Left lung (tissue), 4 donors: ENCODE measurements at regions not wholly inside any gene's neighbourhood (a gene's known extent, or its start where the extent isn't known, plus 50 kb on each side); places are given as distances from the start of the nearest gene placed in this dataset.

ENCODE experiments used
- ATAC-seq: fragments of 200-7000 bp; cut with Tn5 transposase; one replicate; pipeline ENCODE4 v1.9.1; 2020; ENCODE audit warnings: moderate library complexity
- DNase-seq, 4 donors: peaks; one replicate each; pipeline ENCODE4 v3.0.0-alpha.2; 2013 to 2020
- H3K27ac ChIP-seq, 2 donors: fragments of 200-600 bp; sonication (generic) in 1 of 2; one replicate each; pipeline versions ENCODE4 v1.5.0 to v1.8.0; 2020 to 2021
- H3K27me3 ChIP-seq, 2 donors: fragments of 200-600 bp; sonication (generic) in 1 of 2; one replicate each; pipeline versions ENCODE4 v1.5.0 to v1.8.0; 2020 to 2021
- H3K36me3 ChIP-seq, 2 donors: fragments of 200-600 bp; sonication (generic) in 1 of 2; one replicate each; pipeline versions ENCODE4 v1.5.0 to v1.8.0; 2020 to 2021
- H3K4me1 ChIP-seq, 2 donors: fragments of 200-600 bp; one replicate each; pipeline ENCODE4 v1.8.0; 2021
- H3K4me3 ChIP-seq, 2 donors: fragments of 200-600 bp; sonication (generic) in 1 of 2; one replicate each; pipeline versions ENCODE4 v1.5.0 to v1.8.0; 2020 to 2021; ENCODE audit warnings: mild to moderate bottlenecking in 1 of 2
- H3K9me3 ChIP-seq, 2 donors: fragments of 200-600 bp; sonication (generic) in 1 of 2; one replicate each; pipeline versions ENCODE4 v1.5.0 to v1.8.0; 2020 to 2021
- intact Hi-C, 2 donors: fragments of 100-400 bp; cut with DNase I; formaldehyde crosslinking; loops; one replicate each; pipeline versions ENCODE4 v1.11.2 to v1.14.2; 2022
- TF ChIP-seq, protein P1 (sequence below), 2 donors: fragments of 200-600 bp; sonication (generic) in 1 of 2; IDR thresholded peaks; one replicate each; pipeline versions ENCODE4 v1.5.0 to v1.8.0; 2021; ENCODE audit warnings: antibody characterized with exemption in 2 of 2
- donor health status: DM: no; HTN: yes; CAD: no.
- donor health status: DM: no; HTN: no; CAD: no.

DNA sequence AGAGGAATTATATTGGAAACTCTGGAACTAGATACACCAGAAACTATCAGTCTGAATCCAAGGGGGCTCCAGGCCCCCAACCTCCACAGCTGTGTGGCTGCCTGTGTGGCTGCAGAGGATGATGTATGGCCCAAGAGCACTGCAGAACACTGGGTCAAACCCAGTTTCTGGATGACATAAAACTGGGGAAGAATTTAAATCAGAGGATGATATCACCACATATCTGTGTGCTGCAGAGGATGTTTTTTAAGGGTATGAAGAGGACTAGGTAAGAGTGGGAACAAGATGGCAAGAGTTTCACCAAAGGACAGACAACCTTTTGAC is 226.4 kb downstream of the SUCLA2 start:
- no peak overlapping the region for H3K4me3 ChIP-seq
- TF ChIP-seq, protein P1, sequence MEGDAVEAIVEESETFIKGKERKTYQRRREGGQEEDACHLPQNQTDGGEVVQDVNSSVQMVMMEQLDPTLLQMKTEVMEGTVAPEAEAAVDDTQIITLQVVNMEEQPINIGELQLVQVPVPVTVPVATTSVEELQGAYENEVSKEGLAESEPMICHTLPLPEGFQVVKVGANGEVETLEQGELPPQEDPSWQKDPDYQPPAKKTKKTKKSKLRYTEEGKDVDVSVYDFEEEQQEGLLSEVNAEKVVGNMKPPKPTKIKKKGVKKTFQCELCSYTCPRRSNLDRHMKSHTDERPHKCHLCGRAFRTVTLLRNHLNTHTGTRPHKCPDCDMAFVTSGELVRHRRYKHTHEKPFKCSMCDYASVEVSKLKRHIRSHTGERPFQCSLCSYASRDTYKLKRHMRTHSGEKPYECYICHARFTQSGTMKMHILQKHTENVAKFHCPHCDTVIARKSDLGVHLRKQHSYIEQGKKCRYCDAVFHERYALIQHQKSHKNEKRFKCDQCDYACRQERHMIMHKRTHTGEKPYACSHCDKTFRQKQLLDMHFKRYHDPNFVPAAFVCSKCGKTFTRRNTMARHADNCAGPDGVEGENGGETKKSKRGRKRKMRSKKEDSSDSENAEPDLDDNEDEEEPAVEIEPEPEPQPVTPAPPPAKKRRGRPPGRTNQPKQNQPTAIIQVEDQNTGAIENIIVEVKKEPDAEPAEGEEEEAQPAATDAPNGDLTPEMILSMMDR (IDR thresholded peaks at IDR 0.05), result no peak
- no peaks in the 10 kb centered on the region for H3K27me3 ChIP-seq
- ATAC-seq, result no peak
- H3K36me3 ChIP-seq, result no peaks in the 10 kb centered on the region
- H3K9me3 ChIP-seq, result peaks cover 0 to 7% of the 10 kb centered on the region in 2 donors
- H3K4me1 ChIP-seq, result no peaks in the 10 kb centered on the region
- no peak for DNase-seq
- intact Hi-C loops, result no loop called here
- H3K27ac ChIP-seq, result no peak overlapping the region

DNA sequence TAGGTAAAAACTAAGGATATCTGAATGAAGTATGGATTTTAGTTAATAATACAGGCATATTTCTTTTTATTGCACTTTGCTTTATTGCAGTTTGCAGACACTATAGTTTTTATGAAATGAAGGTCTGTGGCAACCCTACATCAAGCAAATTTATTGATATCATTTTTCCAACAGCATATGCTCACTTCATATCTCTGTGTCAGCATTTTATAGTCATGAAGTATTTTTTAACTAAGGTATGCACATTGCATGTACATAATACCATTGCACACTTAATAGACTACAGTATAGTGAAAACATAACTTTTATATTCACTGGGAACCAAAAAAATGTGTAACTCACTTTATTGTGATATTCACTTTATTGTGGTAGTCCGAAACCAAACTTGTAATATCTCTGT is 236.3 kb downstream of the SUCLA2 start:
- ATAC-seq, result no peak
- no peak for DNase-seq
- intact Hi-C loops, result no loop called here

DNA sequence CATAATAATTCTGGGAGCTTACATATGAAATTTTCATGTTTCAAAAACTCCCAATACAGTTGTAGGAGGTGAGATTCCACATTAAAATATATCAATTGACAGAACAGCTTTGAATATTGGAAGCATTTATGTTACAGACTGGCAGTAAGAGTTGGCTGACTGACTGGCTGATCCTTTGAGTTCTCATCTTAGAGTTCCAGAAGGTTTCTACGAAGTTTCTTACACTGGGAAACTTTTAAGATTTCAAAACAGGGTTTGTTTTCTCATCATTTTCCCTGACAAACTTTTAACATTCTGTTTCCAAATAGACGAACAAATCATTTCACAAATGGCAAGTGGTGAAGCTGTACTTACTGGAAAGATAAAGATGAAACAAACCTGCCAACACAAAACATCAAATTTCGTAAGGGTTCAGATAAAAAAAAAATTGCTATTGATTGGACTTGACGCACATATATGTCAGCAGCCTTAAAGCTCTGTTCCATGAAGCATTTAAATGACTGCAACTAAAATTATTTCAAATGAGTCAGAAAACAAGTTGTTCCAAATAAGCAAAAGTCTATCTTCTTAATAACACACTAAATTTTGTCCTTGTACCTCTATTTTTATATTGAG is 243.5 kb downstream of the SUCLA2 start:
- intact Hi-C loops, result no loop called here
- Histone ChIP-seq H3K27ac (no peak overlapping the region), H3K36me3 (no peaks in the 10 kb centered on the region), H3K4me3 (no peak overlapping the region), H3K27me3 (no peaks in the 10 kb centered on the region), H3K9me3 (peaks cover 0 to 2% of the 10 kb centered on the region in 2 donors), H3K4me1 (no peaks in the 10 kb centered on the region)
- ATAC-seq, result no peak
- TF ChIP-seq, protein P1 (IDR thresholded peaks at IDR 0.05), result no peak
- no peak for DNase-seq

More for the DNA sequence above, 236.3 kb downstream of the SUCLA2 start:
- TF ChIP-seq, protein P1 (IDR thresholded peaks at IDR 0.05), result no peak
- H3K36me3 ChIP-seq, result no peaks in the 10 kb centered on the region
- no peak overlapping the region for H3K4me3 ChIP-seq
- peaks cover 0 to 4% of the 10 kb centered on the region in 2 donors for H3K9me3 ChIP-seq
- no peaks in the 10 kb centered on the region for H3K27me3 ChIP-seq
- no peaks in the 10 kb centered on the region for H3K4me1 ChIP-seq
- H3K27ac ChIP-seq, result no peak overlapping the region

DNA sequence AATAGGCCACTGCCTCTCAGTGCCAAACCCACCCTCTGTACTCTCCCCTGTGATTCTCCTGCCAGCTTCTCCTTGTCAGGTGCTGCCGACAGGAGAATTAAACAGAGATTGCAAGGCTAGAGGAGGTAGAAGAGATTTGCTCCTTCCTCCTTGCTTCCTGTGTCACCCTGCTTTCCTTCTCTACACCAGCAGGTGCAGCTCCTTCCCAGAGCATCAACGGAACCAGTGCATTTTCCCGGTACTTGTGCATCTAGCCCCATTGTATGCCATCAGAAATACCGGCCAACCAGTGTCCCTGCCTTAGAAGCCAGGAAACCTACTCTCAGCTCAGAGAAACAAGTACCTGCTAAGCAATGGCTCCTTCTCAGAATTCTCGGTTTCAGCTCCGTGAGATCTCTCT is 253.2 kb downstream of the SUCLA2 start:
- H3K9me3 ChIP-seq, result no peaks in the 10 kb centered on the region
- no peak overlapping the region for H3K4me3 ChIP-seq
- TF ChIP-seq, protein P1 (IDR thresholded peaks at IDR 0.05), result no peak
- intact Hi-C loops, result no loop called here
- H3K36me3 ChIP-seq, result no peaks in the 10 kb centered on the region
- no peaks in the 10 kb centered on the region for H3K4me1 ChIP-seq
- no peak for ATAC-seq
- DNase-seq, result no peak
- H3K27me3 ChIP-seq, result no peaks in the 10 kb centered on the region
- H3K27ac ChIP-seq, result no peak overlapping the region

DNA sequence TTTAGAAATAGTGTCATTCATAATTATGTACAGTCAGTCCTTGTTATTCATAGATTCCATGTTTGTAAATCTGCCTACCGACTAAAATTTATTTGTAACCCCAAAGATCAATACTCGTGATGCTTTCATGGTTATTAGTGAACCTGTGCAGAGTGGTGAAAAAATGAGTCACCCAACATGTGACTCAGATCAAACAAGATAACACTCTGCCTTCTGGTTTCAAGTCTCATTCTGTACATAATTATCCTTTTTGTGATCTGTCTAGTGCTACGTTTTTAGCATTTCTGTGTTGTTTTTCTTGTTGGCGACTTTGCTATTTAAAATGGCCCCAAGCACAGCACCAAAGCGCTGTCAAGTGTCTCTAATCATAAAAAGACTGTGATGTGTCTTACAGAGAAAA is 274.7 kb downstream of the SUCLA2 start:
- intact Hi-C loops, result no loop called here
- TF ChIP-seq, protein P1 (IDR thresholded peaks at IDR 0.05), result no peak
- H3K9me3 ChIP-seq, result no peaks in the 10 kb centered on the region
- no peak for DNase-seq
- ATAC-seq, result no peak
- no peak overlapping the region for H3K27ac ChIP-seq
- no peak overlapping the region for H3K4me3 ChIP-seq
- no peaks in the 10 kb centered on the region for H3K4me1 ChIP-seq
- H3K27me3 ChIP-seq, result no peaks in the 10 kb centered on the region
- H3K36me3 ChIP-seq, result no peaks in the 10 kb centered on the region
